ENCODE measurements at regions not wholly inside any gene's neighbourhood (a gene's known extent, or its start where the extent isn't known, plus 50 kb on each side); places are given as distances from the start of the nearest gene placed in this dataset.

DNA sequence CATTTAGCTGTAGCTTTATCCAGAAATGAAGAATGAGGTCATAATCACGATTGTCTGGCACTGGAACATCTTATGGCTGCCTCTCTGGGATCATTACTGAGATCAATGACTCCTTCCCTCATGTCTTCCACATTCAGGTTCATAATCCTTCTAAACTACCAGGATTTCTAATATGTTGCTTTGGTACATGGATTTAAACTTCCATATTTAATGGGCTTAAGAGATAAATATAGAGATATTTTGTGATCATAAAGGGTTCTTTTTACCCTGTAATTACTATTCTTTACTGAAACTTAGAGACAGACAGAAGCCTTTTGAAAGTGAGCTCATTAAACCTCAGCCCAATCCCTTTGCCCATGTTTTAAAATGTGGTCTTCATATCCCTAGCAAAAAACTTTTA, 575.4 kb upstream of the ALCAM start:
- no peak for TF ChIP-seq POLR2A (IDR thresholded peaks at IDR 0.05)
- TF ChIP-seq CTCF (IDR thresholded peaks at IDR 0.05), result no peak
- Histone ChIP-seq H3K27me3 (no peaks in the 10 kb centered on the region), H3K4me3 (no peak overlapping the region), H3K4me1 (no peaks in the 10 kb centered on the region), H3K27ac (no peak overlapping the region), H3K9me3 (no peaks in the 10 kb centered on the region), H3K36me3 (no peaks in the 10 kb centered on the region)
- intact Hi-C loops (cut with DNase I), result no loop called here
- DNase-seq, result no peak
- WGBS, 2 donors, result 23 to 24% methylated on average over 1 of the region's 1 CpG

GRCh38 chr3:104796556-104796955, 570.2 kb upstream of the ALCAM start:
- 74 to 76% methylated on average over 5 of the region's 5 CpGs for WGBS, 2 donors
- Histone ChIP-seq H3K27me3 (no peaks in the 10 kb centered on the region), H3K4me1 (no peaks in the 10 kb centered on the region), H3K27ac (no peak overlapping the region), H3K36me3 (no peaks in the 10 kb centered on the region), H3K9me3 (no peaks in the 10 kb centered on the region), H3K4me3 (no peak overlapping the region)
- intact Hi-C loops (cut with DNase I), result no loop called here
- no peak for DNase-seq
- TF ChIP-seq CTCF (IDR thresholded peaks at IDR 0.05), result no peak
- TF ChIP-seq POLR2A (IDR thresholded peaks at IDR 0.05), result no peak

- intact Hi-C loops (cut with DNase I), result no loop called here
- Histone ChIP-seq H3K27ac (no peak overlapping the region), H3K4me3 (no peak overlapping the region), H3K4me1 (no peaks in the 10 kb centered on the region), H3K9me3 (no peaks in the 10 kb centered on the region), H3K36me3 (no peaks in the 10 kb centered on the region), H3K27me3 (no peaks in the 10 kb centered on the region)
- no peak for DNase-seq
- TF ChIP-seq POLR2A (IDR thresholded peaks at IDR 0.05), result no peak
- TF ChIP-seq CTCF (IDR thresholded peaks at IDR 0.05), result no peak
- 59 to 63% methylated on average over 5 of the region's 5 CpGs for WGBS, 2 donors
These were observed 561.7 kb upstream of the ALCAM start for GRCh38 chr3:104805042-104805441.

- TF ChIP-seq POLR2A (IDR thresholded peaks at IDR 0.05) (no peak), CTCF (IDR thresholded peaks at IDR 0.05) (no peak)
- intact Hi-C loops (cut with DNase I), result no loop called here
- Histone ChIP-seq H3K9me3 (no peaks in the 10 kb centered on the region), H3K4me3 (no peak overlapping the region), H3K27ac (no peak overlapping the region), H3K4me1 (no peaks in the 10 kb centered on the region), H3K36me3 (no peaks in the 10 kb centered on the region), H3K27me3 (no peaks in the 10 kb centered on the region)
- DNase-seq, result no peak
- WGBS, 2 donors, result 72 to 76% methylated on average over 5 of the region's 5 CpGs
These were observed 561.2 kb upstream of the ALCAM start for GRCh38 chr3:104805508-104805907.

GRCh38 chr3:104810896-104811295, 555.8 kb upstream of the ALCAM start:
- no peaks in the 10 kb centered on the region for H3K9me3 ChIP-seq
- no peak for DNase-seq
- H3K4me3 ChIP-seq, result no peak overlapping the region
- 65 to 70% methylated on average over 1 of the region's 1 CpG for WGBS, 2 donors
- H3K27ac ChIP-seq, result no peak overlapping the region
- H3K4me1 ChIP-seq, result no peaks in the 10 kb centered on the region
- intact Hi-C loops (cut with DNase I), result no loop called here
- H3K36me3 ChIP-seq, result no peaks in the 10 kb centered on the region
- H3K27me3 ChIP-seq, result no peaks in the 10 kb centered on the region
- no peak for TF ChIP-seq CTCF (IDR thresholded peaks at IDR 0.05)
- no peak for TF ChIP-seq POLR2A (IDR thresholded peaks at IDR 0.05)
